Astrocyte of the spinal cord (primary cell): ENCODE measurements at regions not wholly inside any gene's neighbourhood (a gene's known extent, or its start where the extent isn't known, plus 50 kb on each side); places are given as distances from the start of the nearest gene placed in this dataset.

Source experiments
- DNase-seq: peaks from one replicate; pipeline ENCODE4 v3.0.0; 2011; ENCODE audit warnings: low read depth, low spot score
- H3K4me3 ChIP-seq: 2 replicates; pipeline ENCODE4 v1.5.1; 2011; ENCODE audit warnings: low read depth, mild to moderate bottlenecking, low read length, moderate library complexity
- in situ Hi-C: cut with HindIII; loops from 2 replicates; pipeline ENCODE4 v1.10.0; 2017; ENCODE audit warnings: low sequenced_read_pairs
- TF ChIP-seq, protein P1 (sequence below): IDR thresholded peaks from 2 replicates; pipeline ENCODE4 v1.5.1; 2012; ENCODE audit warnings: low read depth, mild to moderate bottlenecking, low read length, inconsistent platforms

DNA sequence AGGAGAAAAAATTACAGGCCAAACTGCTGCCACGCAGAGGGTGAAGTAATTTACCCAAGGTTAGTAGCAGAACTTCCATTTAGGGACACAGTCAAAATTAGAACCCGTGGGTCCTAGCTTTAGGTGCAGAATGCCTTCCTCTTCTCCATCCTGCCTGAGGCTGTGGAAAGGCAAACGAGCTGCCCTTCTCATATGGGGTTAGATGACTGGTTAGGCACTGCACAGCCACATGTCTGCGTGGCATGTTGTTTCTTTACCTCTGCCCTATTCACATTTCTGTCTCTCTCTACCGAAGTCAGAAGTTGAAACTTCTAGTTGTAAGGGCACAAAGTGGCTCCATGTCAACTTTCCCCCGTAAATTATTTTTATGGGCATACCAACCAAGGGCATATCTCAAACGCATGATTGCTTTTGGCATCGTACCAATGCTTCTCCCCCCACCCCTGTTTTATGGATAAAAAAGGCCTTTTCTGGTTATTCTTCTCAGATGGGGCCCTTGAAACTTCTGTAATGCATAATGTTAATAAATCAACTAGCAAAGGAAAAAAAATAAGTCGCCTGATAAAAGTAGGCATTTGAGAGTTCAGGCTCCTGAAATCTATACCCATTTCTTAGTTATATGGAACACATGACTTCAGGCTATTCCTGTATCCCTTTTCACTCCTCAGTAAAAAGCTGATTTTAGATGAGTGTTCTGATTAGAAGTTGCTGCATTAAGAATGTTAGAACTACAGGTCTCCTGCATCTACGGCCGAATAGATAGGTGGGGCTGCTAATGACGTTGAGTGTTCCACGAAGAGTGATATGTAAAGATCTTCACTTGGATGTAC is 139.6 kb upstream of the NRIP1 start:
- in situ Hi-C loops, result no loop called here
- DNase-seq, result no peak
- TF ChIP-seq, protein P1, sequence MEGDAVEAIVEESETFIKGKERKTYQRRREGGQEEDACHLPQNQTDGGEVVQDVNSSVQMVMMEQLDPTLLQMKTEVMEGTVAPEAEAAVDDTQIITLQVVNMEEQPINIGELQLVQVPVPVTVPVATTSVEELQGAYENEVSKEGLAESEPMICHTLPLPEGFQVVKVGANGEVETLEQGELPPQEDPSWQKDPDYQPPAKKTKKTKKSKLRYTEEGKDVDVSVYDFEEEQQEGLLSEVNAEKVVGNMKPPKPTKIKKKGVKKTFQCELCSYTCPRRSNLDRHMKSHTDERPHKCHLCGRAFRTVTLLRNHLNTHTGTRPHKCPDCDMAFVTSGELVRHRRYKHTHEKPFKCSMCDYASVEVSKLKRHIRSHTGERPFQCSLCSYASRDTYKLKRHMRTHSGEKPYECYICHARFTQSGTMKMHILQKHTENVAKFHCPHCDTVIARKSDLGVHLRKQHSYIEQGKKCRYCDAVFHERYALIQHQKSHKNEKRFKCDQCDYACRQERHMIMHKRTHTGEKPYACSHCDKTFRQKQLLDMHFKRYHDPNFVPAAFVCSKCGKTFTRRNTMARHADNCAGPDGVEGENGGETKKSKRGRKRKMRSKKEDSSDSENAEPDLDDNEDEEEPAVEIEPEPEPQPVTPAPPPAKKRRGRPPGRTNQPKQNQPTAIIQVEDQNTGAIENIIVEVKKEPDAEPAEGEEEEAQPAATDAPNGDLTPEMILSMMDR, result no peak
- H3K4me3 ChIP-seq, result no peak overlapping the region

DNA sequence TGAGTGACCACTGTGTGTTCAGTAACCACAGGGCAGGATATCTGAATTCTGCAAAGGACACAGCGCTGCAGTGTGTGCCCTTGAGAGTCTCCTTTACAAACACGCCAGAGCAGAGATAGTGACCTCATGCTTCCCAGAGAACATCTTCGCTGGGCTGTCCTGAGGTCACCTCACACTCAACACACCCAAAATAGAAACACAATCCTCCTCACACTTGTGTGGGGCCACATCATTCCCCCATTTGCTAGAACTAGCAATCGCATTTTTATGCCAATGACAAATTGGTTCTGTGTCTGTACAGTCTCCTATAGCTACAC is 140.1 kb upstream of the NRIP1 start:
- no peak overlapping the region for H3K4me3 ChIP-seq
- in situ Hi-C loops, result no loop called here
- no peak for DNase-seq
- TF ChIP-seq, protein P1, result no peak

DNA sequence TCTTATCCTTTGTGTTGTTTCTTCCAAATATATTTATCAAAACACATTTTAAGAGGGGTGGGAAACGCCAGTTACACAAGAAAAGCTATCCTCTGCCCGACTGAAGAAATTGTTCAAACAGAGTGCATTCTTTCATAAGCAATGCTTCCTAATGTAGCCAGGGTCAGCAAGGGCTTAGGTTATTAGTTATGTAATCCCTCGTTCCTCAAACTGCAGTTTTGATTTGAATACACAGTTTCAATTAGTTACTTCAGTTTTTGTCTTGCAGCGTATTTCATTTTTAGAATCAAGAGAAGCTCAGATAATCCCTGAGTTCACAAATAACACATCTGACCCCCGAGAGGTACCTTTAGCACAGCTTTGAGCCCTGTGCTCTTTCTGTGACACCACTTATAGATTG is 141.7 kb upstream of the NRIP1 start:
- in situ Hi-C loops, result no loop called here
- no peak overlapping the region for H3K4me3 ChIP-seq
- no peak for DNase-seq
- TF ChIP-seq, protein P1, result no peak

DNA sequence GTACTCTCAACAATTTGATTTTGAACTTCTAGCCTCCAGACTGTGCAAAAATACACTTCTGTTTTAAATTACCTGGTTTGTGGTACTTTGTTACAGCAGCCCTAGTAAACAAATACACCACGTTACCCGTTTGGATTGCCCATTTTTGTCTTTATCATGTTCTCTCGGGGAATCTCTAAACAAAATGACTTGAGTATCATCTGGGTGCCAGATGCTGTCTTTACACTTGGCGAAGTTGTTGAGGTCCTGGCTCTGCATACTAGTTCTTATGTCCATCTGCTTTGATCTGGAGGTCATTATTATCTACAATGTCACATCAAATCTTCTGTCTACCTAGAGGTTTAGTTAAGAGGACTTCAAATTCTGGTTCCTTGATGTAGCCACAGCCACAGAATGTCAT is 142.4 kb upstream of the NRIP1 start:
- DNase-seq, result no peak
- H3K4me3 ChIP-seq, result no peak overlapping the region
- in situ Hi-C loops, result no loop called here
- TF ChIP-seq, protein P1, result no peak

DNA sequence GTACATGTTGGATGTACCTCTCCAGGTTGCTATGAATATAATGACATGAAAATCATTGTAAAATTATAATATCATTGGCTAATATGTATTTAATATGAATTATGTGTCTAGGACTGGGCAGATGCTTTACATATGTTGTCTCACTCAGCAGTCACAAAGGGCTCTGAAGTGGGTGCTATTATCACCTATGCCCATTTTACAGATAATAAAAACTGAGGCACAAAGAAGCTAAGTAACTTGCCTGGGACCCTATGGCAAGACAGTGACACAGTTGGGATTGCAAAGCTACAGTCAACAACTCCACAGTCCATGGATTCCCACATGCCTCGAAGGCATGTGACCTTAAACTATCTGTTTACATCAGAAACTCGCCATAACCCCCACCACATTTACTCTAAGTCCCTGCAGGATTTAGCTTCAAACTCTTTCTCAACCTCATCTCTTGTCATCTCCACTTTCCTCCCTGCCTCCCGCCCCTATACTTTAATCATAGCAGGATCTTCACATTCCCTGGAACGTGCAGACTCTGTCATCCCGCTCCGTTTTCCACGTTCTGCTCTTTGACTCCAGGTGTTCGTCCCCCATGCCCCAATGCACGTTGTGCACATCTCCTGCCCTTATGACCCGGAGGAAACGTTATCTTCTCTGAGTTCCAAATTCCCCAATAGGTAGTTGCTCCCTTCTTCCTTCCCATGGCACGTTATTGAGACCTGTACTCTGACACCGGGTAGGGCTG is 143.0 kb upstream of the NRIP1 start:
- in situ Hi-C loops, result no loop called here
- no peak for DNase-seq
- TF ChIP-seq, protein P1, result no peak
- no peak overlapping the region for H3K4me3 ChIP-seq

DNA sequence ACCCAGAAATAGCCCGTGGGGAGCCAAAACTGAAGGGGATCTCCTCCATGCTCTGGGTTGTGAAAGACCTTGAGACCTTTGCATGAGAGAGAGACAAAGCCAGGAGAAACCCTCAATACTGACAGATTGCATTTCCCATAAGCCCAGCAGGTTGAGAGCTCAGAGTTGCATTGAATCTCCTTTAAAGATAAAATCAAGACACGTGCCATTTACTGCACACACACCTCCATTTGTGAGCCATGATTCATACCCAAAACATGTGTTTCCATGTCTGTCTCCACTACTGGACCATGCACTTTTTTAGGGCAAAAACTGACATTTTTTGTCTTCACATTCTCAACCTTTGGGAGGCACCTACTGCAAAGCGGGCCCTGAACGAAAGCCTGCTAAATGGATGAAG is 144.0 kb upstream of the NRIP1 start:
- H3K4me3 ChIP-seq, result no peak overlapping the region
- in situ Hi-C loops, result no loop called here
- TF ChIP-seq, protein P1, result no peak
- no peak for DNase-seq
